ENCODE measurements at regions not wholly inside any gene's neighbourhood (a gene's known extent, or its start where the extent isn't known, plus 50 kb on each side); places are given as distances from the start of the nearest gene placed in this dataset.
A peak's percentile ranks its signal among the peaks of the same experiment; 100 is the strongest.

- no peak overlapping the region for H3K4me3 ChIP-seq (ENCODE audit: low read length)
- intact Hi-C loops (cut with DNase I) = no loop called here
- WGBS = 49% methylated on average over 15 of the region's 15 CpGs
- H3K27me3 ChIP-seq (ENCODE audit: control insufficient read depth, insufficient read depth) = no peaks in the 10 kb centered on the region
- DNase-seq (peak; percentile 41 to 79 (median 61)), ATAC-seq (peak; percentile 49 to 63)
- H3K27ac ChIP-seq (ENCODE audit: low read length) = no peak overlapping the region
- no peaks in the 10 kb centered on the region for H3K4me1 ChIP-seq (ENCODE audit: control insufficient read depth, insufficient read depth, low read length)
- H3K9me3 ChIP-seq (ENCODE audit: control insufficient read depth, low read length) = no peaks in the 10 kb centered on the region
These were observed 162.2 kb downstream of the HSD17B3 start for GRCh38 chr9:96139592-96140295.

- Histone ChIP-seq H3K9me3 (ENCODE audit: control insufficient read depth, low read length) (no peaks in the 10 kb centered on the region), H3K4me3 (ENCODE audit: low read length) (no peak overlapping the region), H3K27me3 (ENCODE audit: control insufficient read depth, insufficient read depth) (no peaks in the 10 kb centered on the region), H3K4me1 (ENCODE audit: control insufficient read depth, insufficient read depth, low read length) (no peaks in the 10 kb centered on the region), H3K27ac (ENCODE audit: low read length) (no peak overlapping the region)
- WGBS = 89% methylated on average over 3 of the region's 3 CpGs
- DNase-seq (no peak), ATAC-seq (peak in 1 of 2 donors; percentile 47)
- intact Hi-C loops (cut with DNase I) = no loop called here
These were observed 163.4 kb downstream of the HSD17B3 start for GRCh38 chr9:96138616-96139015.

DNA sequence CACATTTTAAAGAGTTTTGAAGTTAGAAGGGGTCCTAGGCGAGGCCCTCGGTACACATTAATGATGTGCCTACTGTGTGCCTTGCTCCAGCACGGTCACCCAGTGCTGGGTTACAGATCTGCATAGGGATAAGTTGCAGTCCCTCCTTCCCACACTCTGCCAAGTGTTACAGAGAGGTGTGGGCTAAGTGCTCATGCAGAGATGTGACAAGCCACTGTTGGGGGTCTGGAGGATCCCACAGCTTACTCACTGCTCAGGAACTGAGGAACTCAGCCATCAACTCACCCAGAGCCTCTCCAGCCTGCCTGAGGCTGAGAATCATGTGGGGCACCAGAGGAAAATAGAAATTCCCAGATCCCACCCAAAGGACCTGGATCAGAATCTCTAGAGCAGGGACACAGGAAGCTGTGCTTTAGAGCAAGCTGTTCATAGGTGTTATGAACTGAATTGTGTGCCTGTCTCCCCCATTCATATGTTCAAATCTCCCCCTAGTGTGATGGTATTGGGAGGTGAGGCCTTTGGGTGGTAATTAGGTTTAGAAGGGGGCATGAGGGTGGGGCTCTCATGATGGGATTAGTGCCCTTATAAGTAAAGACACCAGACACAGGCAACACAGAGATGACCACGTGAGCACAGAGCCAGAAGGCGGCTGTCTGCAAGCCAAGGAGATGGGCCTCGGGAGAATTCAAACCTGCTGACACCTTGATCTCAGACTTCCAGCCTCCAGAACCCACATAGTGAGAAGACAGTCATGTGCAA is 164.1 kb downstream of the HSD17B3 start:
- no peaks in the 10 kb centered on the region for H3K27me3 ChIP-seq (ENCODE audit: control insufficient read depth, insufficient read depth)
- ATAC-seq (no peak), DNase-seq (no peak)
- 70% methylated on average over 6 of the region's 6 CpGs for WGBS
- H3K9me3 ChIP-seq (ENCODE audit: control insufficient read depth, low read length) = no peaks in the 10 kb centered on the region
- intact Hi-C loops (cut with DNase I) = no loop called here
- peak overlapping the region; percentile 13 for H3K27ac ChIP-seq (ENCODE audit: low read length)
- H3K4me3 ChIP-seq (ENCODE audit: low read length) = no peak overlapping the region
- no peaks in the 10 kb centered on the region for H3K4me1 ChIP-seq (ENCODE audit: control insufficient read depth, insufficient read depth, low read length)

GRCh38 chr9:96136992-96137670 is 164.8 kb downstream of the HSD17B3 start:
- 21% methylated on average over 8 of the region's 8 CpGs for WGBS
- intact Hi-C loops (cut with DNase I) = no loop called here
- Histone ChIP-seq H3K27ac (ENCODE audit: low read length) (peak overlapping the region; percentile 13), H3K27me3 (ENCODE audit: control insufficient read depth, insufficient read depth) (no peaks in the 10 kb centered on the region), H3K4me1 (ENCODE audit: control insufficient read depth, insufficient read depth, low read length) (no peaks in the 10 kb centered on the region), H3K9me3 (ENCODE audit: control insufficient read depth, low read length) (no peaks in the 10 kb centered on the region), H3K4me3 (ENCODE audit: low read length) (no peak overlapping the region)
- peak in 1 of 3 donors; percentile 85 for DNase-seq
- ATAC-seq = peak in 1 of 2 donors; percentile 63

DNA sequence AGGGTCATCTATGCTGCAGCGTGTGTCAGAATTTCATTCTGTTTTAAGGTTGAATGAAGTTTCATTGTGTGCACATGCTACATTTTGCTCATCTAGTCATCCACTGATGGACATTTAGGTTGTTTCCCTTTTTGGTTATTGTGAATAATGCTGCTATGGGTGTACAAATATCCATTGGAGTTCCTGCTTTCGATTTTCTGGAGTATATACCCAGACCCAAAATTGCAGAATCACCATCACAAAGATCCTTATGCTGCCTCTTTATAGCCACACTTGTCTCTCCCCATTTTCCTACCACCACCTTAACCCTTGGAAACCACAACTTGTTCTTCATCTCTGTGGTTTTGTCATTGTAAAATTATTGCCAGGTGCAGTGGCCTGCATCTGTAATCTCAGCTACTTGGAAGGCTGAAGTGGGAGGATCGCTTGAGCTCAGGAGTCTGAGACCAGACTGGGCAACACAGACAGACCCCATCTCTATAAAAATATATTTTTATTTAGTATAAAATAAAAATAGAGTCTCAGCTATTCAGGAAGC is 166.2 kb downstream of the HSD17B3 start:
- WGBS = 87% methylated on average over 3 of the region's 3 CpGs
- no peaks in the 10 kb centered on the region for H3K4me1 ChIP-seq (ENCODE audit: control insufficient read depth, insufficient read depth, low read length)
- ATAC-seq = no peak

DNA sequence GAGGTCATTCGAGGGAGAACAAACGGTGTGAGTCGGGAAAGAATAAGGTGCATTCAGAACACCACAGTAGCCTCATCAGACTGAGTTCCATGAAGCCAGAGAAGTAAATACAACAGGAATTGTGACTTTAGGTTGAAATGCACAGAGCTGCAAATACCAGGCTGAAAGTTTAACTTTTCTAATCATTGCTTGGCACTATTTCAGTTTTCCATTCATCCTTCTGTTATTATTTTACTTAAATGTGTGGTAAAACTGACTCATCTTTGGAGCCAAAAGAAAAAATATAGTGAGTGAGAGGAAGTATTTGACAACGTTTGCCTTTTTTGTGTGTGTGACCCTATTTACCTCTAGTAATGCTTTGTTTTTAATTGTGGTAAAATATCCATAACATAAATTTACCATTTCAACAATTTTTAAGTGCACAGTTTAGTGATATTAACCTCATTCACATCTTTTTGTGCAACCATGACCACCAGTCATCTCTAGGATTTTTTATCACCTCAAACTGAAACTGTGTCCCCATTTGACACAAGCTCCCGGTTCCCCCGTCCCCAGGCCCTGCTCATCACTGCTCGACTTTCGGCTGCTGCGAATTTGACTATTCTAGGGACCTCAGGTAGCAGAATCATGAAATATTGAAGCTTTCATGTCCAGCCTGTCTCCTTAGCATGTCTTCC is 166.8 kb downstream of the HSD17B3 start:
- Histone ChIP-seq H3K4me3 (ENCODE audit: low read length) (no peak overlapping the region), H3K9me3 (ENCODE audit: control insufficient read depth, low read length) (no peaks in the 10 kb centered on the region), H3K27me3 (ENCODE audit: control insufficient read depth, insufficient read depth) (no peaks in the 10 kb centered on the region), H3K27ac (ENCODE audit: low read length) (no peak overlapping the region), H3K4me1 (ENCODE audit: control insufficient read depth, insufficient read depth, low read length) (no peaks in the 10 kb centered on the region)
- 78% methylated on average over 9 of the region's 9 CpGs for WGBS
- ATAC-seq = no peak
- DNase-seq = no peak
- intact Hi-C loops (cut with DNase I) = no loop called here

More for the DNA sequence above, 166.2 kb downstream of the HSD17B3 start:
- H3K4me3 ChIP-seq (ENCODE audit: low read length) = no peak overlapping the region
- H3K9me3 ChIP-seq (ENCODE audit: control insufficient read depth, low read length) = no peaks in the 10 kb centered on the region
- no peaks in the 10 kb centered on the region for H3K27me3 ChIP-seq (ENCODE audit: control insufficient read depth, insufficient read depth)
- H3K27ac ChIP-seq (ENCODE audit: low read length) = no peak overlapping the region
- intact Hi-C loops (cut with DNase I) = no loop called here
- no peak for DNase-seq

DNA sequence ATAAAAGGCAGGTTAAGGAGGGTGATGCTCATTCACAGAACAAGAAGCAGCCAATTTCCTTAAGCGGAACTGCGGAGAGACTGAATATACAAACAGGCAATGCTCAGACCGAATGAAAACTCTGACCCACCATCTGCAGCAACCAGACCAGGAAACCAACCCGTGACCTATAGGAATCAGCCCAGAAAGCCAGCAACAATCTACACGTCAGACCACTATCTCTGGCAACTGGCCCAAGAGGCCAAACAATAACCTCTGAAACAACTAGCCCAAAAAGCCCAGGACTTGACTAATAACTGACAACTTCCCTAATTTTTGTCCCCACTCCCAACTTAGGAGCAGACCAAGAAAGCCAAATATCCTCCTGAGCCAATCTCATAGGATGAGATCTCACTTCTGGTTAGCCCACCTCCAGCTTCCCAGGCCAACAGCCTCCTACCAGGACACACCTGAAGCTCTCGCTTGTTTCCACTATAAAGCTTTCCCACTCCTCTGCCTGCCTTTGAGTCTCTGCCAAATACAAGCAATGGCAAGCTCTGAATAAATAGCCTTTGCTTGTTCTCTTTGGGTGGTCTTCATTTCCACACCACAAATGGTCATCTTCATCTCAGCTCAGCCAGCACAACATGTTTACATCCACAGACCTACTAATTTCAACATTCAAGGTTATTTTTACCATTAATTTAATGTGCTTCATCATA is 168.5 kb downstream of the HSD17B3 start:
- H3K4me1 ChIP-seq (ENCODE audit: control insufficient read depth, insufficient read depth, low read length) = no peaks in the 10 kb centered on the region
- WGBS = 85% methylated on average over 6 of the region's 6 CpGs
- H3K9me3 ChIP-seq (ENCODE audit: control insufficient read depth, low read length) = no peaks in the 10 kb centered on the region
- intact Hi-C loops (cut with DNase I) = no loop called here
- no peaks in the 10 kb centered on the region for H3K27me3 ChIP-seq (ENCODE audit: control insufficient read depth, insufficient read depth)
- DNase-seq = no peak
- H3K27ac ChIP-seq (ENCODE audit: low read length) = no peak overlapping the region
- no peak for ATAC-seq
- no peak overlapping the region for H3K4me3 ChIP-seq (ENCODE audit: low read length)

GRCh38 chr9:96131825-96132224 is 170.2 kb downstream of the HSD17B3 start:
- no peak overlapping the region for H3K4me3 ChIP-seq (ENCODE audit: low read length)
- no peaks in the 10 kb centered on the region for H3K4me1 ChIP-seq (ENCODE audit: control insufficient read depth, insufficient read depth, low read length)
- no peaks in the 10 kb centered on the region for H3K9me3 ChIP-seq (ENCODE audit: control insufficient read depth, low read length)
- 82% methylated on average over 4 of the region's 4 CpGs for WGBS
- H3K27me3 ChIP-seq (ENCODE audit: control insufficient read depth, insufficient read depth) = no peaks in the 10 kb centered on the region
- DNase-seq (no peak), ATAC-seq (no peak)
- intact Hi-C loops (cut with DNase I) = no loop called here
- H3K27ac ChIP-seq (ENCODE audit: low read length) = no peak overlapping the region

DNA sequence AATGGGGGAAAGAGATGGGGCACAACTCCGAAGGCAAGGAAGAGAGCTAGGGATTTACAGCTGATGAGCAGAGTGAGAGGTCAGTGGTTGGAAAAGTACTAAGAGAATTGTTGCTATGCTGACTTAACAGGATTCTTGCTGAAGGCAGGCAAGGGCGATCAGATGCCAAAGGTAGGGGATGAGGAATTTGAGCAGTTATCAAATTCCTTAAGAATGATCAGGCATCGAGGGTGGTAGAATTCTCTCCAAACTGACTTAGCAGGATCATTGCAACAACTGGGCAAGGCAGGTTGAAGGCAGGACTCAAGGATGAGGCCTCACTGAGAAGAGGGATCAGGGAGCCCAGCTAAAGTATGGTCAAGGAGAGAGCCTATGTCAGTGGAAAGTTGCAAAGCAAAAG is 171.0 kb downstream of the HSD17B3 start:
- 95% methylated on average over 3 of the region's 3 CpGs for WGBS
- no peak for ATAC-seq
- DNase-seq = no peak
- H3K9me3 ChIP-seq (ENCODE audit: control insufficient read depth, low read length) = no peaks in the 10 kb centered on the region
- H3K4me3 ChIP-seq (ENCODE audit: low read length) = no peak overlapping the region
- H3K27ac ChIP-seq (ENCODE audit: low read length) = no peak overlapping the region
- no peaks in the 10 kb centered on the region for H3K27me3 ChIP-seq (ENCODE audit: control insufficient read depth, insufficient read depth)
- no peaks in the 10 kb centered on the region for H3K4me1 ChIP-seq (ENCODE audit: control insufficient read depth, insufficient read depth, low read length)
- intact Hi-C loops (cut with DNase I) = no loop called here

GRCh38 chr9:96129747-96130146 is 172.2 kb downstream of the HSD17B3 start:
- no peaks in the 10 kb centered on the region for H3K27me3 ChIP-seq (ENCODE audit: control insufficient read depth, insufficient read depth)
- H3K4me1 ChIP-seq (ENCODE audit: control insufficient read depth, insufficient read depth, low read length) = no peaks in the 10 kb centered on the region
- no peaks in the 10 kb centered on the region for H3K9me3 ChIP-seq (ENCODE audit: control insufficient read depth, low read length)
- ATAC-seq = no peak
- DNase-seq = no peak
- no peak overlapping the region for H3K4me3 ChIP-seq (ENCODE audit: low read length)
- intact Hi-C loops (cut with DNase I) = no loop called here
- H3K27ac ChIP-seq (ENCODE audit: low read length) = no peak overlapping the region
- WGBS = 49% methylated on average over 6 of the region's 6 CpGs

Measured in right cardiac atrium (tissue), 5 donors.